GM18502 (cell line): ENCODE measurements at regions not wholly inside any gene's neighbourhood (a gene's known extent, or its start where the extent isn't known, plus 50 kb on each side); places are given as distances from the start of the nearest gene placed in this dataset.
"Not testable (repeated sequence)": the region's sequence is repeated elsewhere in the genome, so short reads cannot be mapped to it uniquely, and the experiment has no call there.

Source experiments
- ATAC-seq: cut with Tn5 transposase; IDR thresholded peaks from one replicate; pipeline ENCODE4 v1.9.1; 2021; ENCODE audit warnings: mild to moderate bottlenecking; ENCODE audit not compliant: unreplicated experiment, poor library complexity

GRCh38 chr4:148704291-148704690 is 262.1 kb upstream of the NR3C2 start:
- ATAC-seq, result no peak

GRCh38 chr4:148694702-148695101 is 252.5 kb upstream of the NR3C2 start:
- ATAC-seq, result no peak

DNA sequence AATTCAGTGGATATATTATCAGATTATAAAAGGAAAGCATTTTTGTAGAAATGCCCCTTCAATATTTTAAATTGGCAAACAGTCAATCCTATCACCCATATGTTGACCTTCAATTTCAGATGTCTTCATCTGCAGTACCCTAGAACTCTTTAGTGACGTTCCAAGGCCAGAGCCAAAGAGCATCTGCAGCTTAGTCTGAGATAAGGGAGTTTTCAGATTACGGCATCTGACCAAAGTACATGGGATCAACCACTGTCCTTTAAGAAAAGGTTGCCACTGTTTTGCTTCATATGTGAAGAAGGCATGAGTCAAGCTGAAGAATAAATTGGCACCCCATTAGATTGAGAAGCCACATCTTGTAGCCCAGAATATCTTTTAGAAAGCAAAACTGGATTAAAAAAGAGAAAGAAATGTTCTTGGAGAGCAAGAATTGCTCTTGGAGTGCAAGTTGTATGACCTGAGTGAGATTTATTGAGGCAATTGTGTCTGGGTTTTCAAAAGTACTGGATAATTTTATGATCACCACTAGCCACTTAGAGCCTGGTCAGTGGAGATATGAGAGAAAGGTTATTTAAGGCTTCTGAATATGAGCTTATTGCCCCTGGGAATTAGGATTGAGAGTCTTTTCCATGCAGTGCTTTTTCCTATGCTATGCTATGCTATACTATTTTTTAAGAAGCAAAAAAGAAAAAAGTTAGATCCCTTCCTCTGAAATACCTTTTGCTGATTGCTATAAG is 251.9 kb upstream of the NR3C2 start:
- no peak for ATAC-seq

- ATAC-seq, result no peak
Measured at GRCh38 chr4:148692242-148692641, 250.0 kb upstream of the NR3C2 start.

- ATAC-seq, result no peak
Measured at GRCh38 chr4:148686449-148686848, 244.2 kb upstream of the NR3C2 start.

DNA sequence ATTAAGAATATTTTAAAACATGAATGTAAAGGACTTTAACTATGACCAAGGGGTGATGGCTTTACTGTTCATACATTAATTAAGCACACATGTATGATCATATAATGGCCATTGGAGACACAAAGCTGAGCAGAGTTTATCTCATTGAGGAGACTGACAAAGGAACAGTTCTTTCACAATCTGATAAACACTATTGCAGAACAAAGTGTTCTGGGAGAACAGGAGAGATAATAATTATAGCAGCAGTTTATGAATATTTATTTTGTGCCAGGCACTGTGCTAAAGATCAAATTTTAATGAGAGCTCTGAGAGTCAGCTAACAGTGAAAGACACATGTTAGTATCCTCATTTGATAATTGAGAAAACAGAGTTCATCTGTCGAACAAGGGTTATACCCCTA is 242.4 kb upstream of the NR3C2 start:
- ATAC-seq, result no peak

GRCh38 chr4:148680884-148681283 is 238.7 kb upstream of the NR3C2 start:
- ATAC-seq, result no peak

DNA sequence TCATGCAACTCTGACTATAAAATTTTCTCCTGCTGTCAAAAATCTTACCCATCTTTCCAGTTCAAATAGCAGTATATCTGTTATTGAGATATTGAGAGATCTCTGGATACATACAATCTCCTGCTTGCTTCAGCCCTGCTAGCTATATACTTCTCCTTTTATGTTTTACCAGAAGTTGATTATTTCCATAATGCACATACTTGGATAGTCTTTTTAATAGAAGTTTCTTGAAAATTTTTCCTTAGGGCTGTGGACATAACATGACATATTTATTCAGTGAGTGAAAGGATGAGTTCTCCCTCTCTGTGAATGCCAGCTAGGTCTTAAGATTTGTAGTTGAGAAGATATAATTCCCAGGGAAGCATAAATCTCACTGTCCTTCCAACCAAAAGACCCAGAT is 234.1 kb upstream of the NR3C2 start:
- ATAC-seq, result no peak

- no peak for ATAC-seq
Measured at GRCh38 chr4:148674876-148675275, 232.7 kb upstream of the NR3C2 start.

DNA sequence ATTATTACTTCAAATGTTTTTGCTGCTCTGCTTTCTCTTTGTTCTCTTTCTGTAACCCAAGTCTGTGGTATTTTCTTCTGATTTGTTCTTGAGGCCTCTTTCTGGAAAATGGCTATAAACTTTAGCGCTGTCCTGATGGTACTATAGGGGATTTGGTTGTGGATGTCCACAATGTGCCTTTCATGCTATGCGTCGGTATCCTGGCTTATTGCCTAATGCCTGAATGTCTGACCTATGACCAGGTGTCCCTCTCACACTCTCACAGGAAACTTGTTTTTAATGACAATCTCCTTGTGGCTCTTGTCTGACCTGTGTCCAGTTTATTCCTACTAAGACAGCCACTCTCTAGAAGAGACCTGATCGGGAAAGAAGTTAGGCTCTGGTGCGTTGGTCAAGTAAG is 222.4 kb upstream of the NR3C2 start:
- ATAC-seq, result no peak

DNA sequence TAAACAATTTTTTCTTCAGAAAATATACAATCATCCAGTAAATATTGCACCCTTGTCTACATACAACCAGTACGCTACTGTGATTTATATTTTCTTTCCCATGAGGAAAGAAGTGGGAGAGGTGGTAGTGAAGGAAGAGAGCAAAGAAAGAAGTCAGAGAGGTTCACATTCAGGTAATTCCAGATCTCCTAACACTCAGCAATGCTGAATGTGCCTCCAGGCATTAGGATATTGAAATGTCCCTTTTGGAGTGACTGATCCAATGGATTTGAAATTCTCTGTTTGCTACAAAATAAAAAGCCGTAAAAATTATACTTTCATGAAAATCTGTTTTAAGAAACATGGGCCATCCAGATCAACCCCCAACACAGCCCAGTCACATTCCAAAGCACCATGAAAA is 211.9 kb upstream of the NR3C2 start:
- no peak for ATAC-seq

DNA sequence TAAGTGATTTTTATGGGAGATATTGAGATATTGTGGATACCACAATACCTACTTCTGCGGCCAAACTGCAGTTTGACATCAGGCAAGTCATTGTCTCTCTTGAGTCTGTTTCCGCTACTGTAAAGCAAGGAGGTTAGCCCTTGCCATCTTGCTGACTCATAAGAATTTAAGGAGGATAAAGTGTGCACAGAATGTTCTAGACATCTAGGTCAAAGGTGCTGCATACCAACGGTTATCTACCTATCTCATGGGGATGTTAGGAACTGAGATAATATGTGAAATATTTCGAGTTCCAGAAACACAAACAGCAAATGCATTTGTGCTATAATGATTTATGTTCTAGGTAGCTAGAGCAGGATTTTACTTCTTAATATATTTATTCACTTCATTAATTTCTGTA is 211.5 kb upstream of the NR3C2 start:
- no peak for ATAC-seq

DNA sequence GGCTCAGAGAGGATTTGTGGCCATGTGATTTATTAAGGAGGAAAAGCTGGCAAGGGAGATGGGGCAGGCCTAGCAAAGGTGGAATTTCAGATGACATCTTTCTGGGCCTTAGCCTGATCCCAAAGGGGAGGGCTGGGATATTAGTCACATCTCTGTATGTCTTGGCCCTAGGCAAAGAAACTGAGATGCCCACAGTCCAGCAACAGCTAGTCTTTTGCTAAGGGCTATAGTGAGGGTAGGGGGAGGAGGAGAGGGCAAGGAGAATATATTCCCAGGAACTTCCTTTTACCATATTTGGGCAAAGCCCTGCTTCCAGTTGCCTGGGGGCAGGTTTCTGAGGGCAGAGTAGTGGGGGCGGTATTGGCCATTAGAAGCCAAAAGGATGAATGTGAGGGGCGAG is 209.8 kb upstream of the NR3C2 start:
- ATAC-seq, result no peak

DNA sequence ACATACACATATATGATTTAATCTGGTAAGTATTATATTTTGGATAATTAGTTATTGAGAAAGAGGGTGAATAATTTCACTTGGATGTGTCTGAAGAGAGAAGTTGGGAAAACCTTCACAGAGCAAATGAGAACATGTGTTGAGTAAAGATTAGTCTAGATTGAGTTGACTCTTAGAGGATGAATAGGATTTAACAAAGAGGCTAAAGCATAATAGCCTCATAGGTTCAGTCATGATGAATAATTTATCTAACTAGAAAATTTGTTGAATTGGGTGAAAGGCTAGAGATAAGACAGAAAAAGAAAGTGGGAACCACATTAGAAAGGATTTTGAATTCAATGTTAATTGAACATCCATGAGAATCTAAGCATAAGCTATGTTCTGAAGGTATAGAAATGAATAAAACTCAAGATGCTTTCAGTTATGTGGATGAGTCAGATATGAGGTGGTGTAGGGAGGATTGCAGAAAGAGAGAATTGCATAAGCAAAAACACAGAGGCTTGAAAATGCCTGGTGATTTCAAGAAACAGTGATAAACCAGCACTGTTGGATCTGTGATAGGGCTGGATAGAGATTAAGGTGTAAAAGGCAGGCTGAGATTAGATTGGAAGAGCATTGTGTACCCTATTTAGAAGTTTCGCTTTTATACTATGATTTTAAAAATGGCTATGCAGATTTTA is 207.6 kb upstream of the NR3C2 start:
- no peak for ATAC-seq

- no peak for ATAC-seq
Measured at GRCh38 chr4:148643851-148644250, 201.6 kb upstream of the NR3C2 start.

GRCh38 chr4:148642907-148643306 is 200.7 kb upstream of the NR3C2 start:
- ATAC-seq, result no peak

DNA sequence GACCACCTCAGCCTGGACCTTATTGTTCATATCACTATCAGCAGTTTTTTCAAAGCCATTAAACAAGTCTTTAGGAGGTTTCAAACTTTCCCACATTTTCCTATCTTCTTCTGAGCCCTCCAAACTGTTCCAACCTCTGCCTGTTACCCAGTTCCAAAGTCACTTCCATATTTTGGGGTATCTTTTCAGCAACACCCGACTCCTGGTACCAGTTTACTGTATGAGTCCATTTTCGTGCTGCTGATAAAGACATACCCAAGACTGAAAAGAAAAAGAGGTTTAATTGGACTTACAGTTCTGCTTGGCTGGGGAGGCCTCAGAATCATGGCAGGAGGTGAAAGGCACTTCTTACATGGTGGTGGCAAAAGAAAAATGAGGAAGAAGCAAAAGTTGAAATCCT is 195.9 kb upstream of the NR3C2 start:
- not testable (repeated sequence) for ATAC-seq

DNA sequence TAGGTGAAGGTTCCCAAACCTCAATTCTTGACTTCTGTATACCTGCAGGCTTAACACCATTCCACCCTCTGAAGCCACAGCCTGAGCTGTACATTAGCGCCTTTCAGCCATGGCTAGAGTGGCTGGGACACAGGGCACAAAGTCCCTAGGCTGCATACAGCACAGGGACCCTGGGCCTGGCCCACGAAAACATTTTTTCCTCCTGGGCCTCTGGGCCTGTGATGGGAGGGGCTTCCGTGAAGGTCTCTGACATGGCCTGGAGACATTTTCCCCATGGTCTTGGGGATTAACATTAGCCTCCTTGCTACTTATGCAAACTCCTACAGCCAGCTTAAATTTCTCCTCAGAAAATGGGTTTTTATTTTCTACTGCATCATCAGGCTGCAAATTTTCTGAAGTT is 195.2 kb upstream of the NR3C2 start:
- ATAC-seq, result not testable (repeated sequence)

DNA sequence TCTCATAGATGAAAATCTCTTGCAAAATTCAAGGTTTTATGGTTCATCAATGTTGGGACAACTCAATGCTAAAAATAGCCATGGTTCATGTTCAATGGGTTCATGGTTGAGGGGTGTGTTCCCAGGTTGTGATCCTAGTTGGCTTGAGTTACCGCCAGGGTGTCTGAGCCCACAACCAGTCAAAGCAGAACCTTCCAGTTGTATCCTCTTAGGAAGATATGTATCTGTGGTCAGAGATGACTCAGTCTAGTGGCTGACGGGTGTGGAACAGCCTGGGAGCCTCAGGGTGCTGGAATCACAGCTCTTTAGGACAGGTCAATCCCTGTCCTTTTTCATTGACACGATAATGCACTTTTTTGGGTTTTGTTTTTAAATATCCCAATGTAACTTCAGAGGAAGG is 192.3 kb upstream of the NR3C2 start:
- no peak for ATAC-seq

DNA sequence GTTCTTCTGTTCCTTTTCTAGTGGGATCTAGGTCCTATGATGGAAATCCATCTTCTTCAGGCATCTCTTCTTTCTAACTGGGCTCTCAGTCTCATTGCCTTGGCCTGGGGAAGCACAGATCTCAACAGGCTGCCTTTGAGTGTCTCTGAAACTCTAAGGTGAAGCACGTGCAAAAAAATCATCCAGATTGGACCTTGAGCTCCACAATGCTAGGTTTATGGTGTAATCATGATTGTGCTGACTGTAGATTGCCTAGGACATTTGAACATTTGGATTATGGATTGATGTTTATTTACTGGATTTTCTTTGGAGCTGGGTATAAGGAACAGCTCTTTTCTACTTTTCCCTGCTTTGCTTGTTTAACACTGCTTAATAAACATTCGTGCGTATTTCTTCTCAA is 191.5 kb upstream of the NR3C2 start:
- no peak for ATAC-seq

DNA sequence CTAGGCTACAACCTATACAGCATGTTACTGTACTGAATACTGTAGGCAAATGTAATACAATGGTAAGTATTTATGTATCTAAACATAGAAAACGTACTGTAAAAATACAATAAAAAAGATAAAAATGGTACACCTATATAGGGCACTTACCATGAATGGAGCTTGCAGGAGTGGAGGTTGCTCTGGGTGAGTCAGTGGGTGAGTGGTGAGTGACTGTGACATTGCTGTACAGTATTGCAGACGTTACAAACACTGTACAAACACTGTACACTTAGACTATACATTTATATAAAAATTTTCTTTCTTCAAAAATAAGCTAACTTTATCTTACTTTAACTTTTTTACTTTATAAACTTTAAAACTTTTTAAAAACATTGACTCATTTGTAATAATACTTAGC is 190.3 kb upstream of the NR3C2 start:
- no peak for ATAC-seq

DNA sequence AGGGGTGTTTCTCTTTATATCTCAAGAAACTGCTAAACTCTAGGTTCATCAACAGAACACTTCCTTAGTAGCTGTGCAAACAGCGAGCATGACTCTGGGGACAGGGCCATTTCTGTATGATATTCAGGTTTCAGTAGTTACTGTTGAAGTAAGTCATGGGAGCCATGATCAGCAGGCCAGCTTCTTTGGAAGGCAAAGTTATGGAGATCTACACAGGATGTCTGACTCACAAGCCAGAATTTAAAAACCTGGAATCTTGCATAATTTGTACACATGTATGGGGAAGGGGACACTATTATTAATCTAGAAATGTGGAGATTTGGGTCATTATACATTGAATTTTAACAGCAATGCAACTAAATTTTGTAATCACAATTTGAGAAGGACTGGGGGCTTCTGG is 187.8 kb upstream of the NR3C2 start:
- no peak for ATAC-seq
